Right atrium auricular region (tissue), 2 donors: ENCODE measurements at regions not wholly inside any gene's neighbourhood (a gene's known extent, or its start where the extent isn't known, plus 50 kb on each side); places are given as distances from the start of the nearest gene placed in this dataset.
"Not testable (repeated sequence)": the region's sequence is repeated elsewhere in the genome, so short reads cannot be mapped to it uniquely, and the experiment has no call there.

Source experiments
- DNase-seq: peaks from one replicate; pipeline ENCODE4 v3.0.0-alpha.2; 2019; ENCODE audit warnings: low spot score
- H3K27ac ChIP-seq, 2 donors: fragments of 200-600 bp; sonication (generic); 1 replicate in 1 of 2; 2 replicates in 1 of 2; pipeline ENCODE4 v1.5.1; 2016 to 2019
- H3K27me3 ChIP-seq, 2 donors: fragments of 200-600 bp; sonication (generic); one replicate each; pipeline versions ENCODE4 v1.5.1 to v1.6.0; 2017 to 2019
- H3K36me3 ChIP-seq: fragments of 200-600 bp; sonication (generic); one replicate; pipeline ENCODE4 v1.5.1; 2016
- H3K4me1 ChIP-seq, 2 donors: fragments of 200-600 bp; sonication (generic); one replicate each; pipeline versions ENCODE4 v1.5.1 to v1.6.0; 2017 to 2019
- H3K4me3 ChIP-seq, 2 donors: fragments of 200-600 bp; sonication (generic); 1 replicate in 1 of 2; 2 replicates in 1 of 2; pipeline ENCODE4 v1.5.1; 2017 to 2019; ENCODE audit warnings: mild to moderate bottlenecking in 1 of 2, moderate library complexity in 1 of 2
- H3K9me3 ChIP-seq, 2 donors: fragments of 200-600 bp; sonication (generic); one replicate each; pipeline ENCODE4 v1.5.1; 2019
- CTCF ChIP-seq, 2 donors: fragments of 200-600 bp; sonication (generic); IDR thresholded peaks; one replicate each; pipeline ENCODE4 v1.5.1; 2019; ENCODE audit warnings: antibody characterized with exemption in 2 of 2

GRCh38 chr3:35254917-35255316 lies 384.4 kb upstream of the ARPP21 start:
- no peaks in the 10 kb centered on the region for H3K4me1 ChIP-seq
- no peaks in the 10 kb centered on the region for H3K27me3 ChIP-seq
- no peak overlapping the region for H3K27ac ChIP-seq
- DNase-seq: no peak
- no peaks in the 10 kb centered on the region for H3K36me3 ChIP-seq
- no peak overlapping the region for H3K4me3 ChIP-seq
- no peaks in the 10 kb centered on the region for H3K9me3 ChIP-seq
- TF ChIP-seq CTCF (IDR thresholded peaks at IDR 0.05): no peak

- Histone ChIP-seq H3K36me3 (no peaks in the 10 kb centered on the region), H3K4me3 (no peak overlapping the region), H3K27me3 (no peaks in the 10 kb centered on the region), H3K9me3 (no peaks in the 10 kb centered on the region), H3K4me1 (no peaks in the 10 kb centered on the region), H3K27ac (no peak overlapping the region)
- DNase-seq: no peak
- no peak for TF ChIP-seq CTCF (IDR thresholded peaks at IDR 0.05)
Observed at GRCh38 chr3:35257641-35258040, 381.7 kb upstream of the ARPP21 start.

GRCh38 chr3:35262406-35262805 lies 376.9 kb upstream of the ARPP21 start:
- H3K36me3 ChIP-seq: no peaks in the 10 kb centered on the region
- no peak overlapping the region for H3K27ac ChIP-seq
- no peak for DNase-seq
- TF ChIP-seq CTCF (IDR thresholded peaks at IDR 0.05): no peak
- H3K4me1 ChIP-seq: no peaks in the 10 kb centered on the region
- no peaks in the 10 kb centered on the region for H3K9me3 ChIP-seq
- H3K4me3 ChIP-seq: no peak overlapping the region
- no peaks in the 10 kb centered on the region for H3K27me3 ChIP-seq

DNA sequence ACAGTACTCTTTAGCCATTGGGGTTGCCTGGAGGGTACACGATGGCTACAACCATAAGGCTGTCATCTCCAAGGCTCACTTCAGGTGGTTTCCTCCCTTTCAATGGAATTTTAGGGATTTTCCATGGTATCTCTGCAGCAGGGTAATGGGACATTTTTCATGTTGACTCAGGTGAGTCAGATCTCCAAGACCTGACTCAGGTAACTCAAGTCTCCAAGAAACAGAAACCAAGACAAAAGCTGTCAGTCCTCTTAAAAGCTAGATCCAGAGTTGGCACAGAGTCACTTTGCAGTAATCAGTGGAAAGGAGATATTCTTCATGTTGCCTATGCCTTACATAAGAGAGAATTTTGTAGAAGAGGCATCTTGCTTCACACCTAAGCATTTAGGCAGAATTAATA lies 375.8 kb upstream of the ARPP21 start:
- Histone ChIP-seq H3K27me3 (no peaks in the 10 kb centered on the region), H3K4me1 (no peaks in the 10 kb centered on the region), H3K36me3 (no peaks in the 10 kb centered on the region), H3K4me3 (no peak overlapping the region), H3K27ac (no peak overlapping the region), H3K9me3 (no peaks in the 10 kb centered on the region)
- no peak for TF ChIP-seq CTCF (IDR thresholded peaks at IDR 0.05)
- DNase-seq: no peak

DNA sequence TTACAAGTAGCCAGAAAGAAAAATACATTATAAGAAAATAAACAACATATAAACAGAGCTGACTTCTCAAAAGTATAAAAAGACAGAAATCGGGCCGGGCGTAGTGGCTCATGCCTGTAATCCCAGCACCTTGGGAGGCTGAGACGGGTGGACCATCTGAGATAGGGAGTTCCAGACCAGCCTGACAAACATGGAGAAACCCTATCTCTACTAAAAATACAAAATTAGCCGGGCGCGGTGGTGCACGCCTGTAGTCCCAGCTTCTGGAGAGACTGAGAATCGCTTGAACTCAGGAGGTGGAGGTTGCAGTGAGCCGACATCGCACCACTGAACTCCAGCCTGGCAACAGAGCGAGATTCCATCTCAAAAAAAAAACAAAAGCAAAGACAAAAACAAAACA lies 373.3 kb upstream of the ARPP21 start:
- H3K9me3 ChIP-seq, DNase-seq, H3K36me3 ChIP-seq, H3K27me3 ChIP-seq, H3K4me1 ChIP-seq, H3K4me3 ChIP-seq, H3K27ac ChIP-seq: not testable (repeated sequence)

DNA sequence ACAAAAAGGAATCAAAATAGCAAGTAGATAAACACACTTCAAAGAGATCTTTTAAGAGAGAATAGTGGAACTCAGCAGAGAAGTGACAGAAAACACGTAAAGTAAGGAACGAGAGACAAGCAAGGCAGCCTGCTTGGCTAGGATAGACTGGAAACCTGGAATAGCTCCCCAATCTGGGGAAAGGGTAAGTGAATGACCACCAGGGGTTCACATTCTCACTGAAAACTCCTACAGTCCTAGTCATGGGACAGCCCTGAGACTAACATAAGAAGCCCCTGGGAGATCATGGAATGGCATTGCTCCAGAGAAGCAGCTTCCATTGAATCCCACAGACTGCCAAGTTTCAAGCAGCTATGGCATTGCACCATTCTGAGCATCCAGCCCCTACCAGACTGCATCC lies 363.6 kb upstream of the ARPP21 start:
- TF ChIP-seq CTCF (IDR thresholded peaks at IDR 0.05): no peak
- Histone ChIP-seq H3K9me3 (peaks cover 0 to 4% of the 10 kb centered on the region in 2 donors), H3K4me1 (no peaks in the 10 kb centered on the region), H3K27me3 (no peaks in the 10 kb centered on the region), H3K36me3 (no peaks in the 10 kb centered on the region), H3K27ac (no peak overlapping the region), H3K4me3 (no peak overlapping the region)
- DNase-seq: no peak
